Type B pancreatic cell (in vitro differentiated cells): ENCODE measurements at regions not wholly inside any gene's neighbourhood (a gene's known extent, or its start where the extent isn't known, plus 50 kb on each side); places are given as distances from the start of the nearest gene placed in this dataset.

Source experiments
- DNase-seq: peaks from one replicate; pipeline ENCODE4 v3.0.0; 2021; ENCODE audit warnings: mixed read lengths; ENCODE audit not compliant: unreplicated experiment; ENCODE audit errors: extremely low spot score
- H3K27ac Mint-ChIP-seq: 2 replicates; pipeline ENCODE4 v1.8.0; 2021; ENCODE audit warnings: mild to moderate bottlenecking, mixed read lengths
- H3K27me3 Mint-ChIP-seq: 2 replicates; pipeline ENCODE4 v1.8.0; 2021; ENCODE audit warnings: mixed read lengths
- H3K36me3 Mint-ChIP-seq: 2 replicates; pipeline ENCODE4 v1.8.0; 2021; ENCODE audit warnings: mixed read lengths
- H3K4me1 Mint-ChIP-seq: one replicate; pipeline ENCODE4 v1.8.0; 2021; ENCODE audit warnings: mixed read lengths; ENCODE audit not compliant: unreplicated experiment
- H3K4me3 Mint-ChIP-seq: 2 replicates; pipeline ENCODE4 v1.8.0; 2021; ENCODE audit warnings: mild to moderate bottlenecking, mixed read lengths
- H3K9me3 Mint-ChIP-seq: 2 replicates; pipeline ENCODE4 v1.8.0; 2021; ENCODE audit warnings: mixed read lengths
- CTCF ChIP-seq: fragments of 200-600 bp; sonication (generic); conservative IDR thresholded peaks from 2 replicates; pipeline ENCODE4 v1.5.0; 2021; ENCODE audit warnings: antibody characterized with exemption, mild to moderate bottlenecking

GRCh38 chr3:173268781-173269180 lies 127.7 kb upstream of the SPATA16 start:
- Mint-ChIP-seq H3K9me3 (no peaks in the 10 kb centered on the region), H3K36me3 (no peaks in the 10 kb centered on the region), H3K27ac (no peak overlapping the region), H3K4me1 (peaks cover 5% of the 10 kb centered on the region), H3K4me3 (no peak overlapping the region), H3K27me3 (no peaks in the 10 kb centered on the region)
- TF ChIP-seq CTCF: no peak
- DNase-seq: no peak

- H3K36me3 Mint-ChIP-seq: no peaks in the 10 kb centered on the region
- no peak for TF ChIP-seq CTCF
- no peaks in the 10 kb centered on the region for H3K9me3 Mint-ChIP-seq
- no peaks in the 10 kb centered on the region for H3K27me3 Mint-ChIP-seq
- peaks cover 5% of the 10 kb centered on the region for H3K4me1 Mint-ChIP-seq
- H3K27ac Mint-ChIP-seq: no peak overlapping the region
- no peak for DNase-seq
- H3K4me3 Mint-ChIP-seq: no peak overlapping the region
These were observed 126.7 kb upstream of the SPATA16 start for GRCh38 chr3:173267716-173268115.

GRCh38 chr3:173266441-173266840 lies 125.4 kb upstream of the SPATA16 start:
- Mint-ChIP-seq H3K9me3 (no peaks in the 10 kb centered on the region), H3K4me1 (peaks cover 5% of the 10 kb centered on the region), H3K4me3 (no peak overlapping the region), H3K27me3 (no peaks in the 10 kb centered on the region), H3K27ac (no peak overlapping the region), H3K36me3 (no peaks in the 10 kb centered on the region)
- no peak for DNase-seq
- no peak for TF ChIP-seq CTCF

- H3K4me3 Mint-ChIP-seq: no peak overlapping the region
- TF ChIP-seq CTCF: no peak
- H3K27ac Mint-ChIP-seq: no peak overlapping the region
- H3K27me3 Mint-ChIP-seq: no peaks in the 10 kb centered on the region
- no peaks in the 10 kb centered on the region for H3K36me3 Mint-ChIP-seq
- DNase-seq: no peak
- H3K9me3 Mint-ChIP-seq: no peaks in the 10 kb centered on the region
- no peaks in the 10 kb centered on the region for H3K4me1 Mint-ChIP-seq
These were observed 117.7 kb upstream of the SPATA16 start for GRCh38 chr3:173258697-173259096.

GRCh38 chr3:173257797-173258196 lies 116.8 kb upstream of the SPATA16 start:
- Mint-ChIP-seq H3K27me3 (no peaks in the 10 kb centered on the region), H3K27ac (no peak overlapping the region), H3K4me3 (no peak overlapping the region), H3K9me3 (no peaks in the 10 kb centered on the region), H3K36me3 (no peaks in the 10 kb centered on the region), H3K4me1 (no peaks in the 10 kb centered on the region)
- TF ChIP-seq CTCF: no peak
- no peak for DNase-seq

- no peak for TF ChIP-seq CTCF
- Mint-ChIP-seq H3K27me3 (no peaks in the 10 kb centered on the region), H3K27ac (no peak overlapping the region), H3K9me3 (no peaks in the 10 kb centered on the region), H3K4me3 (no peak overlapping the region), H3K36me3 (no peaks in the 10 kb centered on the region), H3K4me1 (no peaks in the 10 kb centered on the region)
- DNase-seq: no peak
These were observed 114.5 kb upstream of the SPATA16 start for GRCh38 chr3:173255555-173255954.
